ENCODE measurements at regions not wholly inside any gene's neighbourhood (a gene's known extent, or its start where the extent isn't known, plus 50 kb on each side); places are given as distances from the start of the nearest gene placed in this dataset.

GRCh38 chr3:72193771-72194430 is 409.0 kb upstream of the PROK2 start:
- no peaks in the 10 kb centered on the region for H3K4me1 ChIP-seq
- no peak overlapping the region for H3K27ac ChIP-seq
- no peak for TF ChIP-seq POLR2A (IDR thresholded peaks at IDR 0.05)
- TF ChIP-seq EP300 (IDR thresholded peaks at IDR 0.05; ENCODE audit: low read depth): no peak
- TF ChIP-seq CTCF (IDR thresholded peaks at IDR 0.05): no peak
- no peak for TF ChIP-seq POLR2AphosphoS5 (IDR thresholded peaks at IDR 0.05)
- in situ Hi-C loops (cut with MboI; ENCODE audit: low pct_ligation_motif_present in 1 of 4, low pct_unique_long_range_greater_than_20kb in 1 of 4, low sequenced_read_pairs in 3 of 4): no loop called here
- no peak for DNase-seq
- no peaks in the 10 kb centered on the region for H3K27me3 ChIP-seq
- H3K36me3 ChIP-seq: no peaks in the 10 kb centered on the region
- intact Hi-C loops (cut with DNase I; ENCODE audit: low total_unique reads): no loop called here
- no peak overlapping the region for H3K4me3 ChIP-seq
- H3K9me3 ChIP-seq: peaks cover 0 to 3% of the 10 kb centered on the region in 2 donors
- WGBS, 2 donors (ENCODE audit: low coverage in 1 of 2): 94% methylated on average over 11 of the region's 11 CpGs; no CpG with 5 or more reads in 1 of the 2 donors

- Histone ChIP-seq H3K27ac (no peak overlapping the region), H3K36me3 (no peaks in the 10 kb centered on the region), H3K9me3 (peaks cover 0 to 3% of the 10 kb centered on the region in 2 donors), H3K4me1 (no peaks in the 10 kb centered on the region), H3K27me3 (no peaks in the 10 kb centered on the region), H3K4me3 (no peak overlapping the region)
- WGBS, 2 donors (ENCODE audit: low coverage in 1 of 2): 80 to 91% methylated on average over 1 to 3 of the region's 3 CpGs
- in situ Hi-C loops (cut with MboI; ENCODE audit: low pct_ligation_motif_present in 1 of 4, low pct_unique_long_range_greater_than_20kb in 1 of 4, low sequenced_read_pairs in 3 of 4) (no loop called here), intact Hi-C loops (cut with DNase I; ENCODE audit: low total_unique reads) (no loop called here)
- DNase-seq: no peak
- TF ChIP-seq POLR2AphosphoS5 (IDR thresholded peaks at IDR 0.05): no peak
- no peak for TF ChIP-seq POLR2A (IDR thresholded peaks at IDR 0.05)
- no peak for TF ChIP-seq EP300 (IDR thresholded peaks at IDR 0.05; ENCODE audit: low read depth)
- TF ChIP-seq CTCF (IDR thresholded peaks at IDR 0.05): no peak
Measured at GRCh38 chr3:72192572-72192971, 407.6 kb upstream of the PROK2 start.

- Histone ChIP-seq H3K4me3 (no peak overlapping the region), H3K27me3 (no peaks in the 10 kb centered on the region), H3K27ac (no peak overlapping the region), H3K4me1 (no peaks in the 10 kb centered on the region), H3K36me3 (no peaks in the 10 kb centered on the region), H3K9me3 (peaks cover 0 to 3% of the 10 kb centered on the region in 2 donors)
- in situ Hi-C loops (cut with MboI; ENCODE audit: low pct_ligation_motif_present in 1 of 4, low pct_unique_long_range_greater_than_20kb in 1 of 4, low sequenced_read_pairs in 3 of 4) (no loop called here), intact Hi-C loops (cut with DNase I; ENCODE audit: low total_unique reads) (no loop called here)
- WGBS, 2 donors (ENCODE audit: low coverage in 1 of 2): 84 to 92% methylated on average over 4 of the region's 4 CpGs
- no peak for DNase-seq
- TF ChIP-seq CTCF (IDR thresholded peaks at IDR 0.05): no peak
- TF ChIP-seq POLR2A (IDR thresholded peaks at IDR 0.05): no peak
- TF ChIP-seq EP300 (IDR thresholded peaks at IDR 0.05; ENCODE audit: low read depth): no peak
- TF ChIP-seq POLR2AphosphoS5 (IDR thresholded peaks at IDR 0.05): no peak
Measured at GRCh38 chr3:72191209-72191960, 406.4 kb upstream of the PROK2 start.

GRCh38 chr3:72190050-72190449 is 405.1 kb upstream of the PROK2 start:
- WGBS, 2 donors (ENCODE audit: low coverage in 1 of 2): 76 to 88% methylated on average over 2 to 5 of the region's 5 CpGs
- Histone ChIP-seq H3K4me3 (no peak overlapping the region), H3K27ac (no peak overlapping the region), H3K9me3 (peaks cover 0 to 3% of the 10 kb centered on the region in 2 donors), H3K27me3 (no peaks in the 10 kb centered on the region), H3K36me3 (no peaks in the 10 kb centered on the region), H3K4me1 (no peaks in the 10 kb centered on the region)
- no peak for DNase-seq
- intact Hi-C loops (cut with DNase I; ENCODE audit: low total_unique reads): no loop called here
- TF ChIP-seq CTCF (IDR thresholded peaks at IDR 0.05) (no peak), EP300 (IDR thresholded peaks at IDR 0.05; ENCODE audit: low read depth) (no peak), POLR2A (IDR thresholded peaks at IDR 0.05) (no peak), POLR2AphosphoS5 (IDR thresholded peaks at IDR 0.05) (no peak)
- in situ Hi-C loops (cut with MboI; ENCODE audit: low pct_ligation_motif_present in 1 of 4, low pct_unique_long_range_greater_than_20kb in 1 of 4, low sequenced_read_pairs in 3 of 4): no loop called here

All from transverse colon (tissue), 4 donors.